Endothelial cell (in vitro differentiated cells): ENCODE measurements at regions not wholly inside any gene's neighbourhood (a gene's known extent, or its start where the extent isn't known, plus 50 kb on each side); places are given as distances from the start of the nearest gene placed in this dataset.

ENCODE experiments used
- DNase-seq: peaks from one replicate; pipeline ENCODE4 v3.0.0; 2021; ENCODE audit warnings: low spot score
- H3K27ac Mint-ChIP-seq: one replicate; pipeline ENCODE4 v1.8.0; 2021; ENCODE audit warnings: mixed read lengths, inconsistent platforms; ENCODE audit not compliant: unreplicated experiment
- H3K27me3 Mint-ChIP-seq: one replicate; pipeline ENCODE4 v1.8.0; 2021; ENCODE audit warnings: mild to moderate bottlenecking, moderate library complexity, mixed read lengths, inconsistent platforms; ENCODE audit not compliant: unreplicated experiment
- H3K36me3 Mint-ChIP-seq: one replicate; pipeline ENCODE4 v1.8.0; 2021; ENCODE audit warnings: mild to moderate bottlenecking, low read depth, mixed read lengths, inconsistent platforms; ENCODE audit not compliant: unreplicated experiment
- H3K4me1 Mint-ChIP-seq: one replicate; pipeline ENCODE4 v1.8.0; 2021; ENCODE audit warnings: mild to moderate bottlenecking, mixed read lengths, inconsistent platforms; ENCODE audit not compliant: unreplicated experiment
- H3K4me3 Mint-ChIP-seq: one replicate; pipeline ENCODE4 v1.8.0; 2021; ENCODE audit warnings: mild to moderate bottlenecking, mixed read lengths, inconsistent platforms; ENCODE audit not compliant: unreplicated experiment
- H3K9me3 Mint-ChIP-seq: one replicate; pipeline ENCODE4 v1.8.0; 2021; ENCODE audit warnings: mixed read lengths, inconsistent platforms; ENCODE audit not compliant: unreplicated experiment
- CTCF ChIP-seq: fragments of 200-600 bp; sonication (generic); IDR thresholded peaks from one replicate; pipeline ENCODE4 v1.5.0; 2021; ENCODE audit warnings: antibody characterized with exemption; ENCODE audit not compliant: unreplicated experiment

- no peaks in the 10 kb centered on the region for H3K9me3 Mint-ChIP-seq
- H3K27me3 Mint-ChIP-seq, result no peaks in the 10 kb centered on the region
- no peak overlapping the region for H3K4me3 Mint-ChIP-seq
- H3K27ac Mint-ChIP-seq, result no peak overlapping the region
- H3K4me1 Mint-ChIP-seq, result no peaks in the 10 kb centered on the region
- TF ChIP-seq CTCF, result no peak
- no peak for DNase-seq
- H3K36me3 Mint-ChIP-seq, result no peaks in the 10 kb centered on the region
Measured at GRCh38 chr10:16316733-16317390, 119.9 kb upstream of the PTER start.

- Mint-ChIP-seq H3K4me1 (no peaks in the 10 kb centered on the region), H3K27me3 (no peaks in the 10 kb centered on the region), H3K36me3 (no peaks in the 10 kb centered on the region), H3K4me3 (no peak overlapping the region), H3K27ac (no peak overlapping the region), H3K9me3 (no peaks in the 10 kb centered on the region)
- no peak for TF ChIP-seq CTCF
- DNase-seq, result no peak
Measured at GRCh38 chr10:16341637-16342036, 95.2 kb upstream of the PTER start.

GRCh38 chr10:16348891-16349290 is 87.9 kb upstream of the PTER start:
- Mint-ChIP-seq H3K4me3 (no peak overlapping the region), H3K36me3 (no peaks in the 10 kb centered on the region), H3K9me3 (no peaks in the 10 kb centered on the region), H3K27me3 (peaks cover 2% of the 10 kb centered on the region), H3K27ac (no peak overlapping the region), H3K4me1 (no peaks in the 10 kb centered on the region)
- no peak for TF ChIP-seq CTCF
- DNase-seq, result no peak

GRCh38 chr10:16352146-16352545 is 84.7 kb upstream of the PTER start:
- no peak overlapping the region for H3K4me3 Mint-ChIP-seq
- H3K36me3 Mint-ChIP-seq, result no peaks in the 10 kb centered on the region
- DNase-seq, result no peak
- H3K27me3 Mint-ChIP-seq, result peaks cover 3% of the 10 kb centered on the region
- no peak overlapping the region for H3K27ac Mint-ChIP-seq
- no peaks in the 10 kb centered on the region for H3K9me3 Mint-ChIP-seq
- H3K4me1 Mint-ChIP-seq, result no peaks in the 10 kb centered on the region
- no peak for TF ChIP-seq CTCF

- Mint-ChIP-seq H3K27me3 (peaks cover 4% of the 10 kb centered on the region), H3K9me3 (no peaks in the 10 kb centered on the region), H3K4me3 (no peak overlapping the region), H3K36me3 (peaks cover 9% of the 10 kb centered on the region), H3K4me1 (no peaks in the 10 kb centered on the region), H3K27ac (no peak overlapping the region)
- no peak for DNase-seq
- no peak for TF ChIP-seq CTCF
Measured at GRCh38 chr10:16360001-16360400, 76.8 kb upstream of the PTER start.
